Activated naive CD4-positive, alpha-beta T cell treated with Interleukin-2 at 50 U/mL for 16 hours (primary cell): ENCODE measurements at regions not wholly inside any gene's neighbourhood (a gene's known extent, or its start where the extent isn't known, plus 50 kb on each side); places are given as distances from the start of the nearest gene placed in this dataset.

Source experiments
- DNase-seq: peaks from one replicate; pipeline ENCODE4 v3.0.0-alpha.2; 2020

DNA sequence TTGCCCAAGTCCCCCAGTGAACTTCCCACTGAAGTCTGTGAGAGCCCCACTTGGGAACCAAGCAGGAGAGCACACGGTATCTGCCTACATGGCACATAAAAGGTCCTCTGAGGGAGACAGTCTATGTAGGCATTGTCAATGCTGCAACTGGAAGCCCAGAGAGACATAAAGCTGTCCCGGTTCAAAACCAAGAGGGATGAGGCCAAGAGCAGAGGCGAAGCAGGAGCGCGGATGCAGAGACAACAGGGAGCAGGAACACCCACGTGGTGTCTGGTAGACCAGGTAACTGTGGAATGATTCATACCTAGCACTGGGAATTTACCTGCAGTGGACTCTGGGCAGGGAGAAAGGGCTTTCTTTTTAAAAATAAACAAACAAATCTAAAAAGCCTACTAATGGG lies 233.1 kb upstream of the SOX11 start:
- no peak for DNase-seq

DNA sequence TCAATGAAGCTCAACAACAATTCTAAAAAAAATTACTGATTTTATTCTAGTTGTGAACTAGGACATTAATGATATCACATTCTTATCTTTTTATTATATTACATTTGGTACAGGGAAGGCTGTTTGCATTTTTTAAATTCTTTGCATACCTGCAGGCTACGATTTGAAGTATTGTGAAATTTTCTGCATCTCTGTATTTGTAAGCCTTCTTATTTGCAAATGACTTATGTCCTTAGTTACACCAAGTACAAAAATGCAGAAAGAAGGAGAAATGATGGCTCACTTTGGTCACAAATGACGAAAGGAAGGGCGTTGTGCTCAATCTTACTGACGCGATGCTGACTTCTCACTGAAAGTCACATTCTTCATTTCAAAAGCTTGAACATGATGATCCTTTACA lies 227.5 kb upstream of the SOX11 start:
- no peak for DNase-seq

DNA sequence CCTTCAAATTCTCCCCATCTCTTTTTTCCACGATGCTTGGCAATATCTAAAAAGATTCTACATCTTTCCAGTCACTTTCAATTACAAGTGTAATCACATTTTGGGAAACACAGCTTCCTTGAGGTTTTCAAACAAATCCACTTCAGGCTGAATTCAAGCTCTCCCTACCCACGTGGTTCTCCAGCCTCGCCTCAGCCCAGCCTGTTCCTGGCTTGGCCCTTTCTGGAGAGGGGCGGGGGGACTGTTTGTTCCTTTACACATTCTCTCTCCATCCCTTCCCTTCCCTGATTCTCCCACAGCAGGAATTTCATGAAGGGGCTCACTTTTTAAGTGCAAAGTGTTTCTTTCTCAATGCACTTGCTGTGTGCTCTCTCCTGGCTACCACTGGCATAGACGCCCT lies 226.3 kb upstream of the SOX11 start:
- no peak for DNase-seq

DNA sequence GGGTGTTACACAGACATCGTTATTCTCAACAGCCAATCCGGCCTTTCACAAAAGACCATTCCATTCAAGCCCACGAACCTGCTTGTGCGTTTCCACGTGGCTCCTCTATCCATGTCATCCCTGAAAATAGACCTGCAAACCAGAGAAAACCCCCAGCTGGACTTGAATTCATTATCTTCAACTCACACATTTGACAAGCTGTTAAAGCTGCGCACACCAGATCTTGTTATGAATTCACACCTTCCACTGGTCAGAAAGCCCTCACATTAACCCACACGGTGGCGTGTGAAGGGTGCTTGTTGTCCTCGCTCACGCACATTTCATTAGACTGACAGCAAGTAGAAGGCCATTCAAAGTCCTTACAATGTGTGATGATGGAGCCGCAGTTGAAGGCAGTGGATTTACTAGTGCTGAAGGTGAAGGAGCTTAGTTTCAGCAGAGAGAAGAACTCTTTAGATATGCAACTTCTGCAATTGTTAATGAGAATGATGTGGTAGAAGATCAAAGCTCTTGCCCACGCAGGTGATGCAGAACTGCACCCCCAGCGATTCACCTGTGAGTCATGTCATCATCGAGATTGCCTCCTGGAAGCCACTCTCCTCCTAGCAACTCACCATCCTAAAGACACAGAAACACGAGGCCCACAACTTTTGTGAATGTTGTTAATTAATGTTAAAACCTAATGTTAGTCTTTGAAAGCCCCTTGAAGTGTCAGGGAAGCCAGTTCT lies 224.8 kb upstream of the SOX11 start:
- DNase-seq, result no peak

DNA sequence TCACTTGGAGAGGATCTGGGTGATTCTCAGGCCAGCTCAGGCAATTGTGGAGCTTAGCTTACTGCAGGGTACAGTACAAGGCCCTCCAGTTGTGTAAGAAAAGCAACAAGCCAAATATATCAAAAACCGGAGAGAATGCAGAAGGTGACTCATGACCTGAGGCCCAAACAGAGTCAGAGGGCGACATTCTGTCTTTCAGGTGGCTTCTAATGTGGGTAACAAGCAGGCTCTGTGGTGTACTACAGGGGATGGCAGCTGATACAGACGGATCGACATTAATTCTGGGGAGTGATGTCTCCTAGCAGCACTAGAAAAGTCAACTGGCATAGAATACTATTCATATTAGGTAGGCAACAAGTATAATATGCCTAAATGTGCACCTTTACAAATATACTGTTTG lies 219.5 kb upstream of the SOX11 start:
- DNase-seq, result no peak

DNA sequence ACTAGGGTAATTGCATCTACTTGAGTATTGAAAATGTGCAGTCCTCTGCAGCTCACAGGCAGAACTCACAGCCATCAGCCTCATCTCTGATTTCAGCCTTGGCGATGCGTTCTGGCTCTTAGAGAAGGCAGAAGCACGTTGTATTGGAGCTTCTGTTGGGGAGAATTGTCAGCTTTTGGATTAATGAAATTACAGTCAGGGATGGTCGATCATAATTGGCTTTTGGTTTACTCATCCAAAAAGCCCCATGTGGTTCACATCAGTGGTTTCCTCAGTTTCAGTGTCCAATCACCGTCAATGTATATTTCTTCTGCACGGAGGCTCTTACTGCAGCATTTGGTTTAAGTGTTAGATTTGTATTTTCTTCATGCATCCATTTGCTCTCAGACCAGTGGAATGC lies 218.5 kb upstream of the SOX11 start:
- DNase-seq, result no peak

DNA sequence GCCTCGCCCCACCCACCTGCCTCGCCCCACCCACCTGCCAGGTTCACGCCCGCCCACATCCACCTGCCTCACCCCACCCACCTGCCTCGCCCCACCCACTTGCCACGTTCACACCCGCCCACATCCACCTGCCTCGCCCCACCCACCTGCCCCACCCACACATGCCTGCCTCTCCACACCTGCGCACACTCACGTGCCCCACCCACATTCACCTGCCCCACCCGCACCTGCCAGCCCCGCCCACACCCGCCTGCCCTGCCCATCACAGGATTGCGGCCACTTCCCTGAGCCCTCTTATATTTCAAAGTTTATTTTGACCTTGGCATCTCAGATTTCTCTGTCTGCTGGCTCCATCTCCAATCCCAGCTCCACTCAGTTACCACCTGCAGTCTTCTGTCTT lies 217.5 kb upstream of the SOX11 start:
- DNase-seq, result no peak

DNA sequence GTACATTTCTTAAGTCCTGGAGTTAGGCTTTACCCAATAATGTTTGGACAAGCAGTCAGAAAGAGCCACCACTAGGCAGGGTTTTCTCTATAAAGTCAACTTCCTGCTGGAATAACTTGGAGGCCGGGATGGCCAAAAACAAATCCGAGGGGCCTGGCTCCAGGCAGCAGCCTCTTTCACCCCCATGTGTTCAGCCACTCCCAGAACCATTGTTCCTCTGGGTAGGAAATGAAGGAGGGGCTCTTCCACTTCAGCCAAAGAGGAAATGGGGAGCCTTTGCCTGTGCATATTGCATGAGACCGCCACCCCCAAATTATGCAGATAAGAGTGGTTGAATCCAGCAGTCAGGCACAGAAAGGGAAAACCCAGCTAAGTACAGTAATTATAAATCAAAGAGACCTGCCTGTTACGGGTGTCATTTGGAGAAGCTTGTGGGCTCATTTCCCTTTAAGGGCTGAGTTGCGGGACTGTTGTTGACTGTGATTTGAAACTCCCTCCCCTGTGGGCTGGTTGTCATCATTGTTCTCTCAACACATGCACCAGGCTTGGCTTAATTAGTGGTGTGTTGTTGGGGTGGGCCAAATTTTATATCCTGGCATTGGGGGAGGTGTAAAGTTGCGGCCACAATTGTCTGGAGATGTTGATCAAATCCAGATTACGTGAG lies 212.8 kb upstream of the SOX11 start:
- DNase-seq, result no peak

DNA sequence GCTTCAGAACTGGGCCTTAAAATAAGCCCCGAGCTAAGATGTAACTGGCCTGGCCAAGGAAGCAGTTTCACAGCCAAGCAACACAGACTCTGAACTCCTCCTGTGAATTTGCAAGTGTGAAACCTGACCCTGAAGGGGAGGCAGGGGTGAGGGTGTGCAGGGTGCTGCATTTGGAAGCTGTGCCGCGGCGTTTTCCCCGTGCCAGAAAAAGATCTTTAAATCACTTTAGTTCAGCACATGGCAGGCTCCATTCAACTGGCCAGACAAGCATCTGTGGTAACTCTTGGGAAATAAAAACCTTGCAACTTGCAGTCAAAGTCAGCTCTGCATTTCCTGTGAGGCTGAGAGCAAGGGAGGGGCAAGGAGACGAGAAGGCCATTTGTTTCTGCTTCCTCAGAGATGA lies 209.3 kb upstream of the SOX11 start:
- DNase-seq, result no peak

DNA sequence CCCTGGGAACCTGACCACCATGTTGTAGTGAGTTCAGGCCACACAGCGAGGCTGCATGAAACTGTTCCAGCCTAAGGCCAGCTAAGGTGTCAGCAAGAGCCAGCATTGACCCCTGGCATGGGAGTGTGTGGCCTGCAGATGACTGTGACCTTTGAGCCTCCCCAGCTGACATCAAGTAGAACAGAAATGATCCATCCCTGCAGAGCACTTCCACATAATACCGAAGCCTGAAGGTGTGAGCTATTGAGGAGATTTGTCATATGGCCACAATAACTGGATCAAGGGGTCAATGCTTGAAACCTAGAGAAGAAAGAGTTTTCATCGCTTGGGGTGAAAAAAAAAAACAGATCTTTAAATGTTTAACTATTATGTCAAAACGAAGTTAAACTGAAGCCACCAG lies 207.3 kb upstream of the SOX11 start:
- DNase-seq, result no peak

DNA sequence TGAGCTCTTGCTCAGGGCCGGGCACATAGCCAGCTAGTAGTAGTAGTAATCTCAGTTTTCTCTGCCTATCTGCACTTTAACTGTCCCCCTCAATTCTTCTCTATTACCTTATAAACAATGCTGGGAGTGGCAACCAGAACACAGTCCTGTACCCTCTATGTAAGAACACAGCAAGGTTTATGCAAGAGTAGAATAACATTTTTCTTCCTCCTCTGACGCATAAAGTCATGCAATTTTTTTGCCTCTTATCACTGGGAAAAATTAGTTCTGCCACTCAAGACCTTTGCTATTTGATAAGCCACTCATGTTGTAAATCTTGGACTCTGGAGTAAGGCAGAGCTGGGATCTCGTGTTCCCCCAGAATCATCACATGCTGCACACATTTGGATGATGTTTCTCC lies 200.7 kb upstream of the SOX11 start:
- DNase-seq, result no peak

DNA sequence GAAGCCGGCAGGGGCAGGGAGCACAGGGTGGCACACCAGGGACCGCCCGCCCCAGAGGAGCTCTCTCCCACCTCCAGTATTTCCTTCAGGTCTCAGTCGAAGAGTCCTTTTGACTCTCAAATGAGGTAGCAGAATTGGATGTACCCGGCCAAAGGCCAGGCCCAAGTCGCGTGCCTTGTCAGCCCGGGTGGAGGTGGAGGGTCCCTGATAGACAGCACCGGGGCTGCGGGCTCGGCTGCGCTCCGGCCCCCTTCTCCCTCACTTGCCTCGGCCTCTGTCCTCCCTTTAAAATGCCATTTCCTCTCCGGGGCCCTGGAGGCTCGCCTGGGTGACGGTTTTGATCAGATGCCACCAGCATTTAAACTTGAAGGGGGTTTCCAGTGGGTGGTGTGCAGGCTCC lies 198.9 kb upstream of the SOX11 start:
- no peak for DNase-seq

DNA sequence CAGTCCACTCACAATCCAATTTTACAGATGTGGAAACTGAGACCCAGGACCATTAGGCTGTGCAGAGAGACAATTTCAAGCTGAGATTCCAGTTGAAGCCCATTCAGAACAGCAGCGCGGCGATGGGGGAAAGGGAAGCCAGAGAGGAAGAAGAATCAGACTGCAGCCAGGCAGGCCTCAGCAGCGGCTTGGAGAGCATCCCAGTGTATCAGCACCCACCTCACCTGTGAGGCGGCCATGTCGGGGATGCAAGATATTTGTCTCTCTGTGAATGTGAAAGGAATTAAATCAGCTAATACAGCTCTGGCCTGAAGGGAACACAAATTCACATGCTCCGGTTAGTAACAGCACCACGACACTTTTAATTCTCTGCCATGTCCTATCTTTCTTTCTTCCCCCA lies 198.0 kb upstream of the SOX11 start:
- no peak for DNase-seq

DNA sequence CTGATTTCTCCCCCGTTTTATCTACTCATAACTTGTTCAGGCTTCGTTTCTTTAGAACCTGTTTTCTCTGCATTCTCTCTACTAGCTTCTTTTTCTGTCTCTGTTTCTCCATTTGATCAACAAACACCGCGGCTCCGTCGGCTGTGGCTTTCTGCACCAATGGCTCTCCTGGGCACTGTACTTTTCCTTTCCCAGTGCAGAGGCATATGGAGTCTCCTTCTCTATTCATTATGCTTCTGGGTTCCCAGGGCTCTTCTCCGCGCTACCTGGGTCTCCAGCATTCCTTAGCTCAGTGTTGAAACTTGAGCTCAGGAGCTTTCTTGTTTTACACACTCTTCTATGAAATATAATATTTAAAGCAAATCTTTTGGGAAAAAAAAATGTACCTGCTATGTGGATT lies 196.6 kb upstream of the SOX11 start:
- DNase-seq, result no peak

DNA sequence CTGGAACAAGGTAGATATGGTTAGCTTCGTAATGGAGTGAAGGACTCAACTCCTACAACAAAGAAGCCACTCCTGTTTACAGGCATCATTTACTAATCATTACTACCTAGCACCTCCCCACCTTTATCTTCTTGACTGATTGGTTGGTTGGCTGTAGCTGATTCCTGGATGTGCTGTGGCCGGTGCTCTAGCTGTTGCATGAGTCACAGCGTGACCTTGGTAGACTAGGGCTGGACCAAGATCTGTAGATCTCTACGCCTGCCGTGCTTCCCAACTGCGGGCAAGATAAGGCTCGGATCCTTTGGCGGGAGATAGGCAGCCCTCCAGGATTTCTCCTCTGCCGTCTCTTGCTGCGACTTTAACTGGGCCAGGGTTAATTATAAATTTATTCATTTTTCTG lies 194.3 kb upstream of the SOX11 start:
- no peak for DNase-seq

DNA sequence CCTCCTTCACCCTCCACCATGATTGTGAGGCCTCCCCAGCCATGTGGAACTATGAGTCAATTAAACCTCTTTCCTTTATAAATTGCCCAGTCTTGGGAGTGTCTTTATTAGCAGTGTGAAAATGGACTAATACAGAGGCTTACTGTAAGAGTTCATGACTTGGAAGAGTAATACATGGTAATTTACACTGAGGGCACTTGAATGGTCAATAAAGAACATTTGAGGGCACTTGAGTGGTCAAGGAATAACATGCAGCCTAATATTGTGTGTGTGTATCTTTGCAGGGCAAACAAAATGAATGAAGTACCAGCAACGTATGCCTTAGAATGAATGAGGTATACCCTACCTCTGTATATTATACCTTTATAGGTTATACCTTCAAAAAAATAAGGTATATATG lies 190.4 kb upstream of the SOX11 start:
- DNase-seq, result no peak

DNA sequence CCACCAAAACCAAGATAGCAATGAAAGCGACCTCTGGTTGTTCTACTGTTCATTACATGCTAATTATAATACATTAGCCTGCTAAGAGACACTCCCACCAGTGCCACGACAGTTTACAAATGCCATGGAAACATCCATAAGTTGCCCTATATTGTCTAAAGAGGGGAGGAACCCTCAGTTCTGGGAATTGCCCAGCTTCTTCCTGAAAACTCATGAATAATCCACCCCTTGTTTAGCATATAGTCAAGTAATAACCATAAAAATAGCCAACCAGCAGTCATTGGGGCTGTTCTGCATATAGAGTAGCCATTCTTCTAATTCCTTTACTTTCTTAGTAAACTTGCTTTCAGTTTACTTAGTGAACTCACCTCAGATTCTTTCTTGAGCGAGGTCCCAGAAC lies 189.8 kb upstream of the SOX11 start:
- no peak for DNase-seq

DNA sequence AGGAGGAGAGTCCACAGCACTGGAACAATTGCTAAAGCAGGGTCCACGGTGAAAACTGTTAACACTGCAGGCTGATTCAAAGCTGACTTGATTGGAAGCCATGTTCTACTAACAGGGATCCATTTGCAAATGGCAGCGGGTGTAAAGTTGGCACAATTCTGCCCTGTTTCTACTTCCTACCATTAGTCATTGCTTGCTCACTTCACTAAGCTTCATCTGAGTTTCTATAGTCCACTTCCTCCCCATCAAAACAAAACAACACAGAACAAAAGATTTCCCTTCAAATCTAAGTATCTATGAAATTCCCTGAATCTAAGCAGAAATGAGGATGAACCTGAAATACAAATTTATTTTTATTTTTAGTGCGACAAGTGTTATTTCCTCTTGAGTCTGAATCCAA lies 187.4 kb upstream of the SOX11 start:
- DNase-seq, result no peak

DNA sequence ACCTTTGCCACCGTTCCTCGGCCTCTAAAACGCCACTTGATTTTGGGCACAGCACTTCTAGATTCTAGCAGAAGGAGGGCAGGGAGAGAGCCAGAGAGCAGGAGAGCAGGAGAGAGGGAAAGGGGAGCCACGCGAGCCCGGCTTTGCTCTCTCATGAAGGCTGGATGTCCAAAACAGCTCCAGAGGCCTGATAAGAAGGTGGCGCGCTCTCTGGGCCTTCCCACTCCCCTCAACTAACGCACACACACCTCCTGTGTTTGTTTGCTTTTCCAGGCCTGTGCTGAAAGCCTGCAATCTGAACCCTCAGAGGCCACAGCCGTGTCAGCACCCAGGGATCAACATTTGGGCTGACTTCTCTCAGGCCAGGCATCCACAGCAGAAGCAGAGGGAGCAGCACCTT lies 184.8 kb upstream of the SOX11 start:
- no peak for DNase-seq

DNA sequence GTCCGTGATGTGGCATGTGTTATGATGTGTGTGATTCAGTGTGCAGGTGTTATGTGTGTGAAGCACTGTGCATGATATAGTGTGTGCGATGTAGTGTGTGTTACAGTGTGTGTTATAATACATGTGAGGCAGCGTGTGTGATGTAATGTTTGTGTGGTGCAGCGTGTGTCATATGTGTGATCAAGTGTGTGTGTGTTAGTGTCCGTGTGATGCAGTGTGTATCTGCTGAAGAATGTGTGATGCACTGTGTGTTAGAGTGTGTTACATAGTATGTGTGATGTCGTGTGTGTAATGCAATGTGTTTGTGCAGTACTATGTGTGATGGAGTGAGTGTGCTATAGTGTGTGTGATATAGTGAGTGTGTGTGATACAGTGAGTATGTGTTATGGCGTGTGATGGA lies 182.8 kb upstream of the SOX11 start:
- no peak for DNase-seq

DNA sequence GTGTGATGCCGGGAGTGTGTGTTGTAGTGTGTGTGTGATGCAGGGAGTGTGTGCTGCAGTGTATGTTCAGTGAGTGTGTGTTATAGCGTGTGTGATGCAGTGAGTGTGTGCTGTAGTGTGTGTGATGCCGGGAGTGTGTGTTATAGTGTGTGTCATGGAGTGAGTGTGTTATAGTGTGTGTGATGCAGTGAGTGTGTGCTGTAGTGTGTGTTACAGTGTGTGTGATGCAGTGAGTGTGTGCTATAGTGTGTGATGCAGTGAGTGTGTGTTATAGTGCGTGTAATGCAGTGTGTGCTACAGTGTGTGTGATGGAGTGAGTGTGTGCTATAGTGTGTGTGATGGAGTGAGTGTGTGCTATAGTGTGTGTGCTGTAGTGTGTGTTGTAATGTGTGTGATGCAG lies 182.1 kb upstream of the SOX11 start:
- no peak for DNase-seq

DNA sequence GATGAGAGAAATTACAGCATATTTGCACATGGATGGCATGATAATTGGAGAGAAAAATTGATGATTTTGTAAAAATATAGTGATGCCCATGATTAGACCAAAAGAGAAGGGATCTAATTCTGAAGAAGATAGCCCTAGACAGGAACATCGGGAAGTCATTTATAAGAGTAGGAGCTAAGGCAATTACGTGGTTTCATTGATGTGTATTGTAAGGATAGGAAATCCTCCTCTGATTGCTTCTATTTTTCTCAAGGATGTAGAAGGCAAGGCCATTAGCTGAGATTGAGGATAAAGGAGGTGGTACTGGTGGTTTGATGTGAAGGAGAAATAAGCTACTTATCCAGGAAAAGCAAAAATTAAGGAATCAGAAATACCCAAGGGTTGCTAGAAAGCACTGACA lies 176.5 kb upstream of the SOX11 start:
- no peak for DNase-seq

DNA sequence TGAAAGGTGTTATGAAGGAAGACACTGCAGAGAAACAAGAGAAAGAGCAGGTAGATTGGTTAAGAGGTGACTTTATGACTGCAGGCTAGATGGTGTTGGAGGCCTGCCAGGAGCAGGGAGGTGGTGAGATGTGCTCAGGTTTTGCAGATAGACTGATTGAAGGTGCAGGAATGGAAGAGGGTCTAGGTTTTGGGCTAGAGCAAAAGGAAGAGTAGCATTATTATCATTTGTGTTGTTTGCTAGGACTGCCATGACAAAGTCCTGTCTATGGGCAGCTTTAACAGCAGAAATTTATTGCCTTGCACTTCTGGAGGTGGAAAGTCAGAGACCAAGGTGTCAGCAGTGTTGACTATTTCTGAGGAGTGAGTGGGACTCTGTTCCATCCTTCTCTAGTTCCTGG lies 172.9 kb upstream of the SOX11 start:
- no peak for DNase-seq

DNA sequence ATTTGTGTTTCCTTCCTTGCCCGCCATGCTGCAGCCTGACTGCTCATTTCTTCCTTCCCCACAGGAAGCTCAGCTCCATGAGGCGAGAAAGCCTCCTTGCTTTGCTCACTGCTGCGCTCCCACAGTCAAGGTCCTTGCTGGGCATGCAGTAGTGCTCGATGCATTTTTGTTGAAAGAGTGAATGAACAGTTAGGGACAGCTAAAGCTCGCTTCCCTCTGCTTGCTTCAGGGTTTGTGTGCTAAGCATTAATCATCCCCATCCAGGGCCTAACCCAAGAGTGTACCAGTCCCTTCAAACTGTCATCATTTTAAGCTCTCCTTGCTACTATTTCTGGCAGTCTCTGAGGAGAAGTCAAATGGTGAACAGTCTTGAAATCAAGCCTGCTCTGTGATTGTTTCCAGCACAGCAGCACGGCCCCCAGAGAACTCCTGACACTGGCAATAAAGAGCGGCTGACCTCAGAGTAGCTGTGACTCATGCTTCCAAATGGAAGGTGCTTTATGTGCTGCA lies 171.7 kb upstream of the SOX11 start:
- DNase-seq, result no peak

DNA sequence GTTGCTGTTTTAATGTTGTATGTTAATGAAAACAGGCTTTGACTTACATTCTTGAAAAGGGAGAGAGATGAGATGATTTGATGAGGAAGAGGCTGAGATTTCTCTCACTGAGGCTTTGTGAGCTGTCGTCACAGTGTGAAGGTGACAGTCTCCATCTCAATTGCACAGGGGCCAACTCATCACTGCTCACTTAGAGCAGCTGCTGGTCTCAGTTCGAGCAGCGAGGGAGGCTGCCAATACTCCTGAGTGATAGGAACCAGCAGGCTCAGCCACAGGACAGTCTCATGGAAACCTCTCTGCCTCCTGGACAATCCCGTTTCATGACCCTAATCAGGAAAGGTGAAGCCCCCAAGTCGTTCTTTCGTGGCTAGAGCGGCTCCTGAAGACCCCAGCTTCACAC lies 170.7 kb upstream of the SOX11 start:
- DNase-seq, result no peak
